GM23338 (cell line): ENCODE measurements at regions not wholly inside any gene's neighbourhood (a gene's known extent, or its start where the extent isn't known, plus 50 kb on each side); places are given as distances from the start of the nearest gene placed in this dataset. TPM values are rescaled to one million over a fixed set of nuclear protein-coding genes. Genes with fewer than 3 reads are reported as not detected.

ENCODE experiments used
- ATAC-seq: fragments of 200-7000 bp; cut with Tn5 transposase; 3 replicates; pipeline ENCODE4 v1.9.1; 2020
- DNase-seq: peaks from one replicate; pipeline ENCODE4 v3.0.0-alpha.2; 2015; ENCODE audit warnings: low spot score
- H2AFZ ChIP-seq: fragments of 200-600 bp; sonication (generic); 2 replicates; pipeline ENCODE4 v1.8.0; 2016; ENCODE audit warnings: antibody characterized with exemption, mild to moderate bottlenecking, moderate library complexity
- H3F3A ChIP-seq: fragments of 200-600 bp; sonication (generic); replicated peaks from 2 replicates; pipeline ENCODE4 v1.8.0; 2017; ENCODE audit warnings: antibody characterized with exemption, mixed run types, low read depth
- H3K27ac ChIP-seq: fragments of 200-600 bp; sonication (generic); 2 replicates; pipeline ENCODE4 v1.6.1; 2016; ENCODE audit warnings: low read depth
- H3K27me3 ChIP-seq: fragments of 200-600 bp; sonication (generic); 2 replicates; pipeline ENCODE4 v1.8.0; 2016; ENCODE audit warnings: mild to moderate bottlenecking, mixed run types, moderate library complexity; ENCODE audit not compliant: insufficient read depth
- H3K36me3 ChIP-seq: fragments of 200-600 bp; sonication (generic); 2 replicates; pipeline ENCODE4 v1.8.0; 2016; ENCODE audit warnings: mild to moderate bottlenecking; ENCODE audit not compliant: insufficient read depth
- H3K4me1 ChIP-seq: fragments of 200-600 bp; sonication (generic); 2 replicates; pipeline ENCODE4 v1.8.0; 2016; ENCODE audit warnings: mild to moderate bottlenecking, moderate library complexity; ENCODE audit not compliant: insufficient read depth
- H3K4me2 ChIP-seq: fragments of 200-600 bp; sonication (generic); 2 replicates; pipeline ENCODE4 v1.7.1; 2017; ENCODE audit warnings: mixed run types
- H3K4me3 ChIP-seq: fragments of 200-600 bp; sonication (generic); 2 replicates; pipeline ENCODE4 v1.6.1; 2016; ENCODE audit warnings: mixed run types
- H3K79me2 ChIP-seq: fragments of 200-600 bp; sonication (generic); replicated peaks from 2 replicates; pipeline ENCODE4 v1.8.0; 2017; ENCODE audit warnings: mild to moderate bottlenecking; ENCODE audit not compliant: insufficient read depth
- H3K9me2 ChIP-seq: fragments of 200-600 bp; sonication (generic); 2 replicates; pipeline ENCODE4 v1.8.0; 2017; ENCODE audit not compliant: insufficient read depth
- H4K20me1 ChIP-seq: fragments of 200-600 bp; sonication (generic); replicated peaks from 2 replicates; pipeline ENCODE4 v1.8.0; 2017; ENCODE audit warnings: mild to moderate bottlenecking; ENCODE audit not compliant: insufficient read depth
- H3K27ac Mint-ChIP-seq: 2 replicates; pipeline ENCODE4 v1.8.0; 2020; ENCODE audit warnings: inconsistent platforms, mild to moderate bottlenecking, moderate library complexity, mixed read lengths
- H3K27me3 Mint-ChIP-seq: 3 replicates; pipeline ENCODE4 v1.8.0; 2022; ENCODE audit warnings: low read depth, mild to moderate bottlenecking, moderate library complexity, mixed read lengths, inconsistent platforms; ENCODE audit not compliant: insufficient read depth, poor library complexity
- H3K36me3 Mint-ChIP-seq: 3 replicates; pipeline ENCODE4 v1.8.0; 2021; ENCODE audit warnings: low read depth, mild to moderate bottlenecking, inconsistent platforms, moderate library complexity, mixed read lengths
- H3K4me1 Mint-ChIP-seq: 3 replicates; pipeline ENCODE4 v1.8.0; 2020; ENCODE audit warnings: mild to moderate bottlenecking, inconsistent platforms, mixed read lengths
- H3K4me3 Mint-ChIP-seq: 3 replicates; pipeline ENCODE4 v1.8.0; 2021; ENCODE audit warnings: moderate library complexity, mild to moderate bottlenecking, inconsistent platforms, mixed read lengths
- H3K9me3 Mint-ChIP-seq: 3 replicates; pipeline ENCODE4 v1.8.0; 2020; ENCODE audit warnings: moderate library complexity, mild to moderate bottlenecking, inconsistent platforms, mixed read lengths
- REST ChIP-seq: IDR thresholded peaks from one replicate; pipeline ENCODE4 v1.6.1; 2018; ENCODE audit warnings: antibody characterized with exemption; ENCODE audit not compliant: unreplicated experiment
- STAT1 ChIP-seq: IDR thresholded peaks from one replicate; pipeline ENCODE4 v1.6.1; 2016; ENCODE audit warnings: antibody characterized with exemption; ENCODE audit not compliant: unreplicated experiment
- ZNF331 ChIP-seq: fragments of 250-450 bp; sonication (Bioruptor Pico); IDR thresholded peaks from 2 replicates; pipeline ENCODE4 v1.5.0; 2020; ENCODE audit warnings: low read depth, mild to moderate bottlenecking, moderate library complexity
- ZNF462 ChIP-seq: fragments of 250-450 bp; sonication (Bioruptor Pico); IDR thresholded peaks from 2 replicates; pipeline ENCODE4 v1.5.0; 2020; ENCODE audit warnings: mild to moderate bottlenecking, moderate library complexity
- small RNA-seq: library from RNA; depleted of rRNA; stranded (forward); fragments of <200 nt; gene quantifications from one replicate; pipeline ENCODE3, GENCODE V24; 2014; ENCODE audit warnings: low replicate concordance

- TF ChIP-seq ZNF462 (CRISPR knock-in tag), result no peak
- TF ChIP-seq REST, result no peak
Measured at GRCh38 chr9:24608599-24608998, 62.9 kb upstream of the IZUMO3 start (continued).

DNA sequence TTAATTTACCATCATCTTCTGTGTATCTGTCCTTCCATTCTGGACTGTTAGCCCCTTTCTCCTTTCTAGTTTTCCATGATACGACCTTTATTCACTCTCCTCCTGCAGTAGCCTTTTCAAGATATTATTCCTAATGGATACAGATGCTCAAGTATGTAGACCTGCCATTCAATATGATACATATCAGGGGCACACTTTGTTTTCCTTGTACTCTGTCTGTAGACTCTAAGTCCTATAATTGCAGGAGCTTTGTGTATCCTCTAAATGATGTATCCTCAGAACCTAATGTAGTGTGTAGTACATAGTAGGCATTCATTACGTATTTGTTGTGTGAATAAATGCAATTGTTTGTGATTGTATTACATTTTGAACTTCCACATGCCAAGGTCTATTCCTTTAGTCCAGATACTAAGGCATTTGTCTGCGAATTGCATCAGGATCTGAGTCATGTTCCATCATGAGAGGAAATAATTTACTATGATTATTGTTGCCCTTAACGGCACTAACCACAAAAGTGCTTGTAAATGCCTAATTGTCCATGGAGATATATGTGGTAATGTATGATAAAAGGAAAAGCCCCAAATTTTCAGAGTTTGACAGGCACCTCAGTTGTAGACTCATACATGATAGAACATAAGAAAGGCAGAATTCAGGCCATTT lies 57.1 kb upstream of the IZUMO3 start:
- no peak for TF ChIP-seq STAT1
- TF ChIP-seq ZNF331, result no peak
- no peak overlapping the region for H3K27ac ChIP-seq
- no peak overlapping the region for H2AFZ ChIP-seq
- H4K20me1 ChIP-seq, result no peaks in the 10 kb centered on the region
- no peaks in the 10 kb centered on the region for H3K79me2 ChIP-seq
- H3K4me1 ChIP-seq, result peaks cover 12% of the 10 kb centered on the region
- H3K36me3 ChIP-seq, result no peaks in the 10 kb centered on the region
- no peaks in the 10 kb centered on the region for H3K27me3 ChIP-seq
- no peaks in the 10 kb centered on the region for H3K36me3 Mint-ChIP-seq
- no peak overlapping the region for H3K4me2 ChIP-seq
- DNase-seq (no peak), ATAC-seq (no peak)
- no peak overlapping the region for H3K4me3 ChIP-seq
- H3K9me3 Mint-ChIP-seq, result no peaks in the 10 kb centered on the region
- peak overlapping the region; percentile 5; the same call in 1 of the 2 replicates for H3K27ac Mint-ChIP-seq
- H3F3A ChIP-seq, result no peaks in the 10 kb centered on the region
- no peaks in the 10 kb centered on the region for H3K9me2 ChIP-seq
- peaks cover 30% of the 10 kb centered on the region for H3K4me1 Mint-ChIP-seq
- no peak overlapping the region for H3K4me3 Mint-ChIP-seq
- H3K27me3 Mint-ChIP-seq, result no peaks in the 10 kb centered on the region

Small RNA genes in the stretch of these regions (small RNA-seq; reads per million reads assigned to genes)
- gene RMRPP5, result not detected
